ENCODE measurements at regions not wholly inside any gene's neighbourhood (a gene's known extent, or its start where the extent isn't known, plus 50 kb on each side); places are given as distances from the start of the nearest gene placed in this dataset.
"Not testable (repeated sequence)": the region's sequence is repeated elsewhere in the genome, so short reads cannot be mapped to it uniquely, and the experiment has no call there.

DNA sequence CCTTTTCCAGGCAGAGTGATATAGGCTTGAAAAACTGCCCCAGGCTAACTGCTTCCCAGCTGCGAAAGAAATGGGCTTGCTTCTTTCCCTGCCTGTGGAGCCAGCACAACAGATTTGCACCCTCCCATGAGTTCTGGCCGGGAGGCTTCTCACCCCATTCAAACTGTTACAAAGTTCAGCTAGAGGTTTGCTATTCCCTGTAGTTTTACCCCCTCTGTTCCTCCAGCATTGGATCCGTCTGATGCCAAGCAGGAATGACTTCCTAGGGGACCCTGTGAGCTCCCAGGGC, 87.6 kb upstream of the NDST4 start (continued):
- no peak for TF ChIP-seq U2AF1 (optimal IDR thresholded peaks at IDR 0.05; ENCODE audit: low read depth, low read length)
- no peak for TF ChIP-seq CCAR2 (optimal IDR thresholded peaks at IDR 0.05; ENCODE audit: low read depth, low read length)
- TF ChIP-seq, protein P1, sequence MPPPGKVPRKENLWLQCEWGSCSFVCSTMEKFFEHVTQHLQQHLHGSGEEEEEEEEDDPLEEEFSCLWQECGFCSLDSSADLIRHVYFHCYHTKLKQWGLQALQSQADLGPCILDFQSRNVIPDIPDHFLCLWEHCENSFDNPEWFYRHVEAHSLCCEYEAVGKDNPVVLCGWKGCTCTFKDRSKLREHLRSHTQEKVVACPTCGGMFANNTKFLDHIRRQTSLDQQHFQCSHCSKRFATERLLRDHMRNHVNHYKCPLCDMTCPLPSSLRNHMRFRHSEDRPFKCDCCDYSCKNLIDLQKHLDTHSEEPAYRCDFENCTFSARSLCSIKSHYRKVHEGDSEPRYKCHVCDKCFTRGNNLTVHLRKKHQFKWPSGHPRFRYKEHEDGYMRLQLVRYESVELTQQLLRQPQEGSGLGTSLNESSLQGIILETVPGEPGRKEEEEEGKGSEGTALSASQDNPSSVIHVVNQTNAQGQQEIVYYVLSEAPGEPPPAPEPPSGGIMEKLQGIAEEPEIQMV (CRISPR knock-in tag; IDR thresholded peaks at IDR 0.05; ENCODE audit: low read depth): no peak
- no peak for TF ChIP-seq ZFP82 (CRISPR knock-in tag; IDR thresholded peaks at IDR 0.05; ENCODE audit: borderline replicate concordance)
- TF ChIP-seq GATAD2A (CRISPR knock-in tag; IDR thresholded peaks at IDR 0.05): no peak

DNA sequence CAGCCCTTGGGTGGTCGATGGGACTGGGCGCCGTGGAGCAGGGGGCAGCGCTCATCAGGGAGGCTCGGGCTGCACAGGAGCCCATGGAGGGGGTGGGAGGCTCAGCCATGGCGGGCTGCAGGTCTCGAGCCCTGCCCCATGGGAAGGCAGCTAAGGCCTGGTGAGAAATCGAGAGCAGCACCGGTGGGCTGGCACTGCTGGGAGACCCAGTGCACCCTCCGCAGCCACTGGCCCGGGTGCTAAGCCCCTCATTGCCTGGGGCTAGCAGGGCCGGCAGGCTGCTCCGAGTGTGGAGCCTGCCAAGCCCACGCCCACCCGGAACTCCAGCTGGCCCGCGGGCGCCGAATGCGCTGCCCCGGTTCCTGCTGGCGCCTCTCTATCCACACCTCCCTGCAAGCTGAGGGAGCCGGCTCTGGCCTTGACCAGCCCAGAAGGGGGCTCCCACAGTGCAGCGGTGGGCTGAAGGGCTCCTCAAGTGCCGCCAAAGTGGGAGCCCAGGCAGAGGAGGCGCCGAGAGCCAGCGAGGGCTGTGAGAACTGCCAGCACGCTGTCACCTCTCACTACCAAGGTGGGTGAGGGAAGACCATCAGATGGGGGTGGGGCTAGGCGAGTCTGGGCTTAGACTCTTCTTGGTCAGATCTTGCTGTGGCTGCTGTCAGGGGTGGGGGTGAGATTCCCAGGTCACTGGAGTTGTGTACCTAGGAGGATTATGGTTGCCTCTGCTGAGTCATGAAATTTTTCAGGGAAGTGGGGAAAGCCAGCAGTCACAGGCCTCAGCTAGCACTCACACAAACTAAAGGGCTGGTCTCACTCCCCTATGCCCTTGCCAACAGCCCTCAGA, 87.0 kb upstream of the NDST4 start:
- H3K36me3 ChIP-seq (replicated peaks in 1 of 2; ENCODE audit: control insufficient read depth in 1 of 2, insufficient read depth in 2 of 2, low read length in 2 of 2); H2AFZ ChIP-seq (ENCODE audit: low read length); H4K20me1 ChIP-seq (ENCODE audit: insufficient read depth, low read length); H3K9me3 ChIP-seq (ENCODE audit: low read length); POLR2A ChIA-PET; H3K4me2 ChIP-seq (ENCODE audit: low read depth, low read length); H3K9ac ChIP-seq (ENCODE audit: insufficient read depth, low read depth, low read length); H3K4me1 ChIP-seq (ENCODE audit: insufficient read depth, low read length); H3K27me3 ChIP-seq (ENCODE audit: control insufficient read depth in 1 of 2, insufficient read depth in 2 of 2, low read length in 2 of 2); ATAC-seq; H3K79me2 ChIP-seq (ENCODE audit: insufficient read depth, low read length); CTCF ChIA-PET (ENCODE audit: low intra/inter-chr PET ratio, low total read pairs); H3K4me3 ChIP-seq (replicated peaks in 1 of 3; ENCODE audit: insufficient read depth in 1 of 3, low read depth in 2 of 3, low read length in 3 of 3); intact Hi-C loops (cut with micrococcal nuclease; ENCODE audit: unreplicated experiment); H3K27ac ChIP-seq (ENCODE audit: extremely low read length, insufficient read depth, low read length); BruUV-seq (replicated peaks); in situ Hi-C loops (cut with HindIII; ENCODE audit: extremely low pct_ligation_motif_present, low pct_unique_long_range_greater_than_20kb); DNase-seq (ENCODE audit: low spot score); FAIRE-seq: not testable (repeated sequence)
- 68% methylated on average over 19 of the region's 30 CpGs for WGBS (ENCODE audit: low lambda C conversion rate)
- TF ChIP-seq MAFK (conservative IDR thresholded peaks at IDR 0.05 in 1 of 2, IDR thresholded peaks at IDR 0.05 in 1 of 2; ENCODE audit: low read length in 2 of 2): peak; percentile 34 to 56; a peak in 3 of 4 replicates

- H2AFZ ChIP-seq (ENCODE audit: low read length); DNase-seq (ENCODE audit: low spot score); H3K4me2 ChIP-seq (ENCODE audit: low read depth, low read length); POLR2A ChIA-PET; H3K36me3 ChIP-seq (replicated peaks in 1 of 2; ENCODE audit: control insufficient read depth in 1 of 2, insufficient read depth in 2 of 2, low read length in 2 of 2); H3K9ac ChIP-seq (ENCODE audit: insufficient read depth, low read depth, low read length); H3K27me3 ChIP-seq (ENCODE audit: control insufficient read depth in 1 of 2, insufficient read depth in 2 of 2, low read length in 2 of 2); CTCF ChIA-PET (ENCODE audit: low intra/inter-chr PET ratio, low total read pairs); in situ Hi-C loops (cut with HindIII; ENCODE audit: extremely low pct_ligation_motif_present, low pct_unique_long_range_greater_than_20kb); intact Hi-C loops (cut with micrococcal nuclease; ENCODE audit: unreplicated experiment); H4K20me1 ChIP-seq (ENCODE audit: insufficient read depth, low read length); ATAC-seq; FAIRE-seq; H3K27ac ChIP-seq (ENCODE audit: extremely low read length, insufficient read depth, low read length); H3K4me1 ChIP-seq (ENCODE audit: insufficient read depth, low read length); H3K4me3 ChIP-seq (replicated peaks in 1 of 3; ENCODE audit: insufficient read depth in 1 of 3, low read depth in 2 of 3, low read length in 3 of 3); H3K9me3 ChIP-seq (ENCODE audit: low read length); H3K79me2 ChIP-seq (ENCODE audit: insufficient read depth, low read length); BruUV-seq (replicated peaks): not testable (repeated sequence)
Observed at GRCh38 chr4:115194612-115195011, 81.2 kb upstream of the NDST4 start.

Measured in HepG2 (cell line).